ENCODE measurements at regions not wholly inside any gene's neighbourhood (a gene's known extent, or its start where the extent isn't known, plus 50 kb on each side); places are given as distances from the start of the nearest gene placed in this dataset.

GRCh38 chr5:51539232-51539631 lies 156.0 kb downstream of the ISL1 start:
- no peak for TF ChIP-seq CTCF (IDR thresholded peaks at IDR 0.05; ENCODE audit: insufficient read depth, low read length, poor library complexity, severe bottlenecking)
- no peak for TF ChIP-seq EZH2phosphoT487 (conservative IDR thresholded peaks at IDR 0.05; ENCODE audit: low read length)

All from SU-DHL-6 (cell line).